ENCODE measurements at regions not wholly inside any gene's neighbourhood (a gene's known extent, or its start where the extent isn't known, plus 50 kb on each side); places are given as distances from the start of the nearest gene placed in this dataset.

- Histone ChIP-seq H3K9me3 (no peaks in the 10 kb centered on the region), H3K36me3 (ENCODE audit: control insufficient read depth, insufficient read depth, low read length) (no peaks in the 10 kb centered on the region), H3K27me3 (replicated peaks; ENCODE audit: control insufficient read depth, insufficient read depth, low read length) (no peaks in the 10 kb centered on the region; the same call in 1 of the 2 replicates), H3K4me1 (no peaks in the 10 kb centered on the region), H3K4me3 (ENCODE audit: low read depth, low read length) (no peak overlapping the region)
- H3K27ac Mint-ChIP-seq (ENCODE audit: unreplicated experiment): no peak overlapping the region
- H3K9me3 Mint-ChIP-seq (ENCODE audit: unreplicated experiment): no peaks in the 10 kb centered on the region
- no peak for DNase-seq
- POLR2A ChIA-PET: no interaction called here
- H3K4me1 Mint-ChIP-seq (ENCODE audit: low read depth, unreplicated experiment): no peaks in the 10 kb centered on the region
- TF ChIP-seq CTCF (IDR thresholded peaks at IDR 0.05; ENCODE audit: insufficient read depth in 1 of 2, low read depth in 1 of 2, low read length in 1 of 2, severe bottlenecking in 1 of 2, unreplicated experiment in 1 of 2): no peak
- BruUV-seq (replicated peaks): no TSS peak
- CTCF ChIA-PET: no interaction called here
- no peak overlapping the region for H3K4me3 Mint-ChIP-seq (ENCODE audit: unreplicated experiment)
- H3K36me3 Mint-ChIP-seq (ENCODE audit: insufficient read depth, unreplicated experiment): no peaks in the 10 kb centered on the region
- H3K27me3 Mint-ChIP-seq (ENCODE audit: insufficient read depth, unreplicated experiment): peaks cover 9% of the 10 kb centered on the region
- intact Hi-C loops (cut with micrococcal nuclease; ENCODE audit: unreplicated experiment): no loop called here
Observed at GRCh38 chr3:135637013-135637412, 328.5 kb upstream of the PPP2R3A start.

DNA sequence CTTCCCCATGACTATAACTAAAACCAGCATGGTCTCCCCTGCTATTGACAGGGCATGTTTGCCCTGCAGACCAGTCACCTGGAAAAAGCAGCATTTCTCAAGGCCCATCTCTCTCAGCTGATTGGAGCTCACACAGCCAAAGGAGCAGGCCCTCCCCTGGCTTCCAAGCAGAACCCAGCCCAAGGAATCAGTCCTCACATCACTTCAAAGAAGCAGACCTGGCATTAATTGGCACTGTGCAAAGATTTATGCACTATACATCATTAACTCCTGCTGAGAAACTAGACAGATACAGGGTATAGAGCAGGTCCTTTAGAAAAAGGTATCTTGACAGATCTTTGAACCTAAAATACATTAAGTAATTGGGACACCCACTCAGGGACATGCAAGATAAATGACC lies 323.8 kb upstream of the PPP2R3A start:
- H3K27me3 ChIP-seq (replicated peaks; ENCODE audit: control insufficient read depth, insufficient read depth, low read length): no peaks in the 10 kb centered on the region
- no peaks in the 10 kb centered on the region for H3K36me3 Mint-ChIP-seq (ENCODE audit: insufficient read depth, unreplicated experiment)
- no peaks in the 10 kb centered on the region for H3K4me1 ChIP-seq
- POLR2A ChIA-PET: no interaction called here
- intact Hi-C loops (cut with micrococcal nuclease; ENCODE audit: unreplicated experiment): no loop called here
- H3K4me3 ChIP-seq (ENCODE audit: low read depth, low read length): no peak overlapping the region
- H3K4me3 Mint-ChIP-seq (ENCODE audit: unreplicated experiment): no peak overlapping the region
- H3K9me3 ChIP-seq: no peaks in the 10 kb centered on the region
- peaks cover 13% of the 10 kb centered on the region for H3K27me3 Mint-ChIP-seq (ENCODE audit: insufficient read depth, unreplicated experiment)
- H3K4me1 Mint-ChIP-seq (ENCODE audit: low read depth, unreplicated experiment): no peaks in the 10 kb centered on the region
- no peaks in the 10 kb centered on the region for H3K36me3 ChIP-seq (ENCODE audit: control insufficient read depth, insufficient read depth, low read length)
- no peak for TF ChIP-seq CTCF (IDR thresholded peaks at IDR 0.05; ENCODE audit: insufficient read depth in 1 of 2, low read depth in 1 of 2, low read length in 1 of 2, severe bottlenecking in 1 of 2, unreplicated experiment in 1 of 2)
- H3K27ac Mint-ChIP-seq (ENCODE audit: unreplicated experiment): no peak overlapping the region
- DNase-seq: no peak
- CTCF ChIA-PET: no interaction called here
- H3K9me3 Mint-ChIP-seq (ENCODE audit: unreplicated experiment): no peaks in the 10 kb centered on the region
- BruUV-seq (replicated peaks): no TSS peak

GRCh38 chr3:135645541-135645940 lies 320.0 kb upstream of the PPP2R3A start:
- ChIA-PET POLR2A (no interaction called here), CTCF (no interaction called here)
- no peak for DNase-seq
- no peaks in the 10 kb centered on the region for H3K36me3 ChIP-seq (ENCODE audit: control insufficient read depth, insufficient read depth, low read length)
- no peaks in the 10 kb centered on the region for H3K27me3 ChIP-seq (replicated peaks; ENCODE audit: control insufficient read depth, insufficient read depth, low read length)
- H3K36me3 Mint-ChIP-seq (ENCODE audit: insufficient read depth, unreplicated experiment): no peaks in the 10 kb centered on the region
- H3K4me3 Mint-ChIP-seq (ENCODE audit: unreplicated experiment): no peak overlapping the region
- no peak overlapping the region for H3K27ac Mint-ChIP-seq (ENCODE audit: unreplicated experiment)
- TF ChIP-seq CTCF (IDR thresholded peaks at IDR 0.05; ENCODE audit: insufficient read depth in 1 of 2, low read depth in 1 of 2, low read length in 1 of 2, severe bottlenecking in 1 of 2, unreplicated experiment in 1 of 2): no peak
- no peak overlapping the region for H3K4me3 ChIP-seq (ENCODE audit: low read depth, low read length)
- H3K9me3 Mint-ChIP-seq (ENCODE audit: unreplicated experiment): no peaks in the 10 kb centered on the region
- no peaks in the 10 kb centered on the region for H3K4me1 Mint-ChIP-seq (ENCODE audit: low read depth, unreplicated experiment)
- intact Hi-C loops (cut with micrococcal nuclease; ENCODE audit: unreplicated experiment): no loop called here
- H3K27me3 Mint-ChIP-seq (ENCODE audit: insufficient read depth, unreplicated experiment): peaks cover 18% of the 10 kb centered on the region
- no TSS peak for BruUV-seq (replicated peaks)
- no peaks in the 10 kb centered on the region for H3K9me3 ChIP-seq
- no peaks in the 10 kb centered on the region for H3K4me1 ChIP-seq

Measured in Caco-2 (cell line).